Body of pancreas (tissue), 4 donors: ENCODE measurements at regions not wholly inside any gene's neighbourhood (a gene's known extent, or its start where the extent isn't known, plus 50 kb on each side); places are given as distances from the start of the nearest gene placed in this dataset.

Experiments used
- CTCF ChIP-seq, 7 experiments: fragments of 450-650 bp in 4 of 7; fragments of 200-600 bp in 3 of 7; sonication (generic) in 3 of 7; IDR thresholded peaks; one replicate each; pipeline ENCODE4 v1.5.1; 2016 to 2019; ENCODE audit warnings: antibody characterized with exemption in 7 of 7
- POLR2A ChIP-seq, 3 donors: fragments of 450-650 bp; IDR thresholded peaks; one replicate each; pipeline ENCODE4 v1.6.1; 2016; ENCODE audit warnings: antibody characterized with exemption in 3 of 3, mild to moderate bottlenecking in 2 of 3

- TF ChIP-seq CTCF (IDR thresholded peaks at IDR 0.05) (no peak), POLR2A (IDR thresholded peaks at IDR 0.05) (no peak)
These were observed 61.5 kb upstream of the FZD10 start for GRCh38 chr12:130100634-130101362.
